HEK293 (cell line): ENCODE measurements at regions not wholly inside any gene's neighbourhood (a gene's known extent, or its start where the extent isn't known, plus 50 kb on each side); places are given as distances from the start of the nearest gene placed in this dataset.

Experiments used
- CTCF ChIA-PET: fragments of 350-600 bp; formaldehyde crosslinking; extraction: SDS; loops from one replicate; lab custom pipeline; 2021; ENCODE audit warnings: antibody characterized with exemption; lab: Yijun Ruan, JAX
- POLR2A ChIA-PET: fragments of 300-600 bp; formaldehyde crosslinking; extraction: SDS; loops from one replicate; lab custom pipeline; 2020; ENCODE audit warnings: antibody characterized with exemption, inconsistent platforms; lab: Yijun Ruan, JAX
- H3K27ac ChIP-seq: fragments of 200-500 bp; sonication (Bioruptor generic); 2 replicates; pipeline ENCODE4 v1.5.1; 2014; ENCODE audit warnings: low read depth, low read length, control low read depth, inconsistent platforms; ENCODE audit errors: extremely low read depth
- H3K36me3 ChIP-seq, 2 experiments: fragments of 200-500 bp in 1 of 2; sonication (Bioruptor generic) in 1 of 2; 1 replicate in 1 of 2; 2 replicates in 1 of 2; pipeline ENCODE4 v1.5.1; 2014 to 2017; ENCODE audit warnings: inconsistent platforms in 2 of 2, low read length in 2 of 2; ENCODE audit not compliant: control insufficient read depth in 2 of 2, insufficient read depth in 1 of 2
- H3K4me1 ChIP-seq: fragments of 200-500 bp; sonication (Bioruptor generic); 2 replicates; pipeline ENCODE4 v1.5.1; 2014; ENCODE audit warnings: mild to moderate bottlenecking, low read length, inconsistent platforms; ENCODE audit not compliant: control insufficient read depth, insufficient read depth
- H3K4me3 ChIP-seq: 2 replicates; pipeline ENCODE4 v1.5.1; 2011; ENCODE audit warnings: low read depth, mild to moderate bottlenecking, control low read depth, low read length, moderate library complexity
- H3K9me3 ChIP-seq: fragments of 200-500 bp; sonication (Bioruptor generic); 2 replicates; pipeline ENCODE4 v1.5.1; 2014; ENCODE audit warnings: low read depth, low read length, inconsistent platforms; ENCODE audit not compliant: control insufficient read depth, insufficient read depth
- HOXA7 ChIP-seq: sonication (generic); formaldehyde crosslinking; IDR thresholded peaks from 2 replicates; pipeline ENCODE4 v1.8.1; 2022; ENCODE audit warnings: missing genetic modification reagents, borderline replicate concordance
- MZF1 ChIP-seq: fragments of 450-650 bp; formaldehyde crosslinking; IDR thresholded peaks from 2 replicates; pipeline ENCODE4 v1.5.1; 2017; ENCODE audit warnings: missing biosample characterization, missing genetic modification characterization, borderline replicate concordance
- TCF7L2 ChIP-seq: IDR thresholded peaks from 2 replicates; pipeline ENCODE4 v1.6.1; 2011; ENCODE audit warnings: low read depth, mild to moderate bottlenecking, inconsistent platforms, low read length, moderate library complexity, borderline replicate concordance
- ZEB2 ChIP-seq: fragments of 450-650 bp; formaldehyde crosslinking; IDR thresholded peaks from 2 replicates; pipeline ENCODE4 v1.5.1; 2016; ENCODE audit warnings: missing biosample characterization, missing genetic modification characterization
- ZNF391 ChIP-seq: fragments of 450-650 bp; formaldehyde crosslinking; IDR thresholded peaks from 2 replicates; pipeline ENCODE4 v1.5.1; 2016; ENCODE audit warnings: low read depth, missing biosample characterization, missing genetic modification characterization, borderline replicate concordance
- ZNF596 ChIP-seq: fragments of 450-650 bp; IDR thresholded peaks from 2 replicates; pipeline ENCODE4 v1.5.0; 2018; ENCODE audit warnings: missing biosample characterization, mild to moderate bottlenecking, missing genetic modification characterization, moderate library complexity
- TF ChIP-seq, protein P1 (sequence below): fragments of 450-650 bp; formaldehyde crosslinking; conservative IDR thresholded peaks from 2 replicates; pipeline ENCODE4 v1.5.1; 2016; ENCODE audit warnings: low read depth, missing biosample characterization, missing genetic modification characterization
- TF ChIP-seq, protein P2 (sequence below): fragments of 450-650 bp; formaldehyde crosslinking; IDR thresholded peaks from 2 replicates; pipeline ENCODE4 v1.5.1; 2016; ENCODE audit warnings: missing biosample characterization, missing genetic modification characterization
- TF ChIP-seq, protein P3 (sequence below): fragments of 450-650 bp; formaldehyde crosslinking; IDR thresholded peaks from 2 replicates; pipeline ENCODE4 v1.5.1; 2016; ENCODE audit warnings: missing biosample characterization, missing genetic modification characterization
- TF ChIP-seq, protein P4 (sequence below): fragments of 450-650 bp; formaldehyde crosslinking; IDR thresholded peaks from 2 replicates; pipeline ENCODE4 v1.5.1; 2016; ENCODE audit warnings: missing biosample characterization, missing genetic modification characterization
- TF ChIP-seq, protein P5 (sequence below): fragments of 450-650 bp; formaldehyde crosslinking; IDR thresholded peaks from 2 replicates; pipeline ENCODE4 v1.5.1; 2016; ENCODE audit warnings: missing biosample characterization, missing genetic modification characterization
- TF ChIP-seq, protein P6 (sequence below): fragments of 450-650 bp; formaldehyde crosslinking; IDR thresholded peaks from 2 replicates; pipeline ENCODE4 v1.5.1; 2016; ENCODE audit warnings: missing biosample characterization, missing genetic modification characterization

DNA sequence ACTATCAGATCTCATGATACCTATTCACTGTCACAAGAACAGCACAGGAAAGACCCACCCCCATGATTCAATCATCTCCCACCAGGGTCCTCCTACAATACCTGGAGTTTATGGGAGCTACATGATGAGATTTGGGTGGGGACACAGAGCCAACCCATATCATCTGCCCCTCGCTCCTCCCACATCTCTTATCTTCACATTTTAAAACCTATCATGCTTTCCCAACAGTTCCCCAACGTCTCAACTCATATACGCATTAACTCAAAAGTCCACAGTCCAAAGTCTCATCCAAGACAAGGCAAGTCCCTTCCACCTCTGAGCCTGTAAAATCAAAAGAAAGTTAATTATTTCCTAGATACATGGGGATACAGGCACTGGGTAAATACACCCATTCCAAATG lies 1185.2 kb downstream of the PCDH7 start:
- Histone ChIP-seq H3K4me3 (no peak overlapping the region), H3K27ac (no peak overlapping the region), H3K4me1 (no peaks in the 10 kb centered on the region), H3K9me3 (no peaks in the 10 kb centered on the region)
- CTCF ChIA-PET: no interaction called here
- TF ChIP-seq, protein P1, sequence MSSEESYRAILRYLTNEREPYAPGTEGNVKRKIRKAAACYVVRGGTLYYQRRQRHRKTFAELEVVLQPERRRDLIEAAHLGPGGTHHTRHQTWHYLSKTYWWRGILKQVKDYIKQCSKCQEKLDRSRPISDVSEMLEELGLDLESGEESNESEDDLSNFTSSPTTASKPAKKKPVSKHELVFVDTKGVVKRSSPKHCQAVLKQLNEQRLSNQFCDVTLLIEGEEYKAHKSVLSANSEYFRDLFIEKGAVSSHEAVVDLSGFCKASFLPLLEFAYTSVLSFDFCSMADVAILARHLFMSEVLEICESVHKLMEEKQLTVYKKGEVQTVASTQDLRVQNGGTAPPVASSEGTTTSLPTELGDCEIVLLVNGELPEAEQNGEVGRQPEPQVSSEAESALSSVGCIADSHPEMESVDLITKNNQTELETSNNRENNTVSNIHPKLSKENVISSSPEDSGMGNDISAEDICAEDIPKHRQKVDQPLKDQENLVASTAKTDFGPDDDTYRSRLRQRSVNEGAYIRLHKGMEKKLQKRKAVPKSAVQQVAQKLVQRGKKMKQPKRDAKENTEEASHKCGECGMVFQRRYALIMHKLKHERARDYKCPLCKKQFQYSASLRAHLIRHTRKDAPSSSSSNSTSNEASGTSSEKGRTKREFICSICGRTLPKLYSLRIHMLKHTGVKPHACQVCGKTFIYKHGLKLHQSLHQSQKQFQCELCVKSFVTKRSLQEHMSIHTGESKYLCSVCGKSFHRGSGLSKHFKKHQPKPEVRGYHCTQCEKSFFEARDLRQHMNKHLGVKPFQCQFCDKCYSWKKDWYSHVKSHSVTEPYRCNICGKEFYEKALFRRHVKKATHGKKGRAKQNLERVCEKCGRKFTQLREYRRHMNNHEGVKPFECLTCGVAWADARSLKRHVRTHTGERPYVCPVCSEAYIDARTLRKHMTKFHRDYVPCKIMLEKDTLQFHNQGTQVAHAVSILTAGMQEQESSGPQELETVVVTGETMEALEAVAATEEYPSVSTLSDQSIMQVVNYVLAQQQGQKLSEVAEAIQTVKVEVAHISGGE (tag by site-specific recombination): no peak
- TF ChIP-seq, protein P2, sequence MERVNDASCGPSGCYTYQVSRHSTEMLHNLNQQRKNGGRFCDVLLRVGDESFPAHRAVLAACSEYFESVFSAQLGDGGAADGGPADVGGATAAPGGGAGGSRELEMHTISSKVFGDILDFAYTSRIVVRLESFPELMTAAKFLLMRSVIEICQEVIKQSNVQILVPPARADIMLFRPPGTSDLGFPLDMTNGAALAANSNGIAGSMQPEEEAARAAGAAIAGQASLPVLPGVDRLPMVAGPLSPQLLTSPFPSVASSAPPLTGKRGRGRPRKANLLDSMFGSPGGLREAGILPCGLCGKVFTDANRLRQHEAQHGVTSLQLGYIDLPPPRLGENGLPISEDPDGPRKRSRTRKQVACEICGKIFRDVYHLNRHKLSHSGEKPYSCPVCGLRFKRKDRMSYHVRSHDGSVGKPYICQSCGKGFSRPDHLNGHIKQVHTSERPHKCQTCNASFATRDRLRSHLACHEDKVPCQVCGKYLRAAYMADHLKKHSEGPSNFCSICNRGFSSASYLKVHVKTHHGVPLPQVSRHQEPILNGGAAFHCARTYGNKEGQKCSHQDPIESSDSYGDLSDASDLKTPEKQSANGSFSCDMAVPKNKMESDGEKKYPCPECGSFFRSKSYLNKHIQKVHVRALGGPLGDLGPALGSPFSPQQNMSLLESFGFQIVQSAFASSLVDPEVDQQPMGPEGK (tag by site-specific recombination): no peak
- TF ChIP-seq, all 188 proteins: peak for 0
- no peaks in the 10 kb centered on the region for H3K36me3 ChIP-seq
- POLR2A ChIA-PET: no interaction called here

DNA sequence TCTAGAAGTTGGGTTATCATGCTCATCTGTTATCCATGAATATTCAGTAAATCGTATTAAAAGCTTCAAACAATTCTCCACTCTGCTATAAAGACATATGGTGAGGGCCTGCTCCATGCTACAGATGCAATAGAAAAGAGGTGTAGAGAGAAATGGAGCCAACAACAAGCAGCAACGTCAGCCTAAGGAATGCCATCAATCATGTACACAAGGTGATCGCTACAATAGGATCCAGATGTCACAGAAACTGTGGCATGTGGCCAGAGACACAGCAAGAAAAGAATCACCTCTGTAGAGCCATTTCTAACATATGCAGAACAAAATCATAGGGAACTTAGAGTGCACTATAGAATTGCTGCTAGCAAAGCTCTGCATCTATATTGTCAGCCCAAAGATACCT lies 1188.1 kb downstream of the PCDH7 start:
- Histone ChIP-seq H3K27ac (no peak overlapping the region), H3K36me3 (no peaks in the 10 kb centered on the region), H3K4me1 (no peaks in the 10 kb centered on the region), H3K9me3 (no peaks in the 10 kb centered on the region), H3K4me3 (no peak overlapping the region)
- TF ChIP-seq ZEB2 (tag by site-specific recombination): no peak
- no peak for TF ChIP-seq ZNF596 (tag by site-specific recombination)
- no peak for TF ChIP-seq ZNF391
- TF ChIP-seq, protein P3, sequence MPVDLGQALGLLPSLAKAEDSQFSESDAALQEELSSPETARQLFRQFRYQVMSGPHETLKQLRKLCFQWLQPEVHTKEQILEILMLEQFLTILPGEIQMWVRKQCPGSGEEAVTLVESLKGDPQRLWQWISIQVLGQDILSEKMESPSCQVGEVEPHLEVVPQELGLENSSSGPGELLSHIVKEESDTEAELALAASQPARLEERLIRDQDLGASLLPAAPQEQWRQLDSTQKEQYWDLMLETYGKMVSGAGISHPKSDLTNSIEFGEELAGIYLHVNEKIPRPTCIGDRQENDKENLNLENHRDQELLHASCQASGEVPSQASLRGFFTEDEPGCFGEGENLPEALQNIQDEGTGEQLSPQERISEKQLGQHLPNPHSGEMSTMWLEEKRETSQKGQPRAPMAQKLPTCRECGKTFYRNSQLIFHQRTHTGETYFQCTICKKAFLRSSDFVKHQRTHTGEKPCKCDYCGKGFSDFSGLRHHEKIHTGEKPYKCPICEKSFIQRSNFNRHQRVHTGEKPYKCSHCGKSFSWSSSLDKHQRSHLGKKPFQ (tag by site-specific recombination): no peak
- TF ChIP-seq, protein P4, sequence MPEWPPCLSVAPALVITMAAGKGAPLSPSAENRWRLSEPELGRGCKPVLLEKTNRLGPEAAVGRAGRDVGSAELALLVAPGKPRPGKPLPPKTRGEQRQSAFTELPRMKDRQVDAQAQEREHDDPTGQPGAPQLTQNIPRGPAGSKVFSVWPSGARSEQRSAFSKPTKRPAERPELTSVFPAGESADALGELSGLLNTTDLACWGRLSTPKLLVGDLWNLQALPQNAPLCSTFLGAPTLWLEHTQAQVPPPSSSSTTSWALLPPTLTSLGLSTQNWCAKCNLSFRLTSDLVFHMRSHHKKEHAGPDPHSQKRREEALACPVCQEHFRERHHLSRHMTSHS: no peak
- TF ChIP-seq, protein P5, sequence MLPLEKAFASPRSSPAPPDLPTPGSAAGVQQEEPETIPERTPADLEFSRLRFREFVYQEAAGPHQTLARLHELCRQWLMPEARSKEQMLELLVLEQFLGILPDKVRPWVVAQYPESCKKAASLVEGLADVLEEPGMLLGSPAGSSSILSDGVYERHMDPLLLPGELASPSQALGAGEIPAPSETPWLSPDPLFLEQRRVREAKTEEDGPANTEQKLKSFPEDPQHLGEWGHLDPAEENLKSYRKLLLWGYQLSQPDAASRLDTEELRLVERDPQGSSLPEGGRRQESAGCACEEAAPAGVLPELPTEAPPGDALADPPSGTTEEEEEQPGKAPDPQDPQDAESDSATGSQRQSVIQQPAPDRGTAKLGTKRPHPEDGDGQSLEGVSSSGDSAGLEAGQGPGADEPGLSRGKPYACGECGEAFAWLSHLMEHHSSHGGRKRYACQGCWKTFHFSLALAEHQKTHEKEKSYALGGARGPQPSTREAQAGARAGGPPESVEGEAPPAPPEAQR (tag by site-specific recombination): no peak
- no peak for TF ChIP-seq HOXA7 (CRISPR knock-in tag)
- TF ChIP-seq TCF7L2: no peak
- TF ChIP-seq, protein P6, sequence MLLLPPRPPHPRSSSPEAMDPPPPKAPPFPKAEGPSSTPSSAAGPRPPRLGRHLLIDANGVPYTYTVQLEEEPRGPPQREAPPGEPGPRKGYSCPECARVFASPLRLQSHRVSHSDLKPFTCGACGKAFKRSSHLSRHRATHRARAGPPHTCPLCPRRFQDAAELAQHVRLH (tag by site-specific recombination): no peak
- no peak for TF ChIP-seq MZF1 (tag by site-specific recombination)
- CTCF ChIA-PET: no interaction called here
- POLR2A ChIA-PET: no interaction called here
